HG02852 (cell line): ENCODE measurements at regions not wholly inside any gene's neighbourhood (a gene's known extent, or its start where the extent isn't known, plus 50 kb on each side); places are given as distances from the start of the nearest gene placed in this dataset.
"Not testable (repeated sequence)": the region's sequence is repeated elsewhere in the genome, so short reads cannot be mapped to it uniquely, and the experiment has no call there.

ENCODE experiments used
- ATAC-seq: cut with Tn5 transposase; IDR thresholded peaks from one replicate; pipeline ENCODE4 v1.9.1; 2021; ENCODE audit warnings: mild to moderate bottlenecking, moderate library complexity; ENCODE audit not compliant: unreplicated experiment

- no peak for ATAC-seq
Observed at GRCh38 chr6:78770765-78771164, 96.6 kb upstream of the IRAK1BP1 start.

- ATAC-seq: no peak
Observed at GRCh38 chr6:78771586-78771985, 95.8 kb upstream of the IRAK1BP1 start.

GRCh38 chr6:78781001-78781400, 86.3 kb upstream of the IRAK1BP1 start:
- no peak for ATAC-seq

- not testable (repeated sequence) for ATAC-seq
Observed at GRCh38 chr6:78783366-78783765, 84.0 kb upstream of the IRAK1BP1 start.

GRCh38 chr6:78797270-78797669, 70.1 kb upstream of the IRAK1BP1 start:
- no peak for ATAC-seq

GRCh38 chr6:78799682-78800081, 67.7 kb upstream of the IRAK1BP1 start:
- ATAC-seq: no peak

GRCh38 chr6:78806792-78807191, 60.6 kb upstream of the IRAK1BP1 start:
- not testable (repeated sequence) for ATAC-seq

GRCh38 chr6:78807655-78808355, 59.5 kb upstream of the IRAK1BP1 start:
- not testable (repeated sequence) for ATAC-seq

GRCh38 chr6:78808356-78808891, 58.9 kb upstream of the IRAK1BP1 start:
- ATAC-seq: no peak

GRCh38 chr6:78808933-78809332, 58.4 kb upstream of the IRAK1BP1 start:
- ATAC-seq: no peak

- ATAC-seq: peak; percentile 44
Observed at GRCh38 chr6:78810146-78810545, 57.2 kb upstream of the IRAK1BP1 start.

GRCh38 chr6:78810698-78811097, 56.7 kb upstream of the IRAK1BP1 start:
- no peak for ATAC-seq
